ENCODE measurements at regions not wholly inside any gene's neighbourhood (a gene's known extent, or its start where the extent isn't known, plus 50 kb on each side); places are given as distances from the start of the nearest gene placed in this dataset.

- intact Hi-C loops (cut with DNase I), result no loop called here
- H3K9me3 ChIP-seq, result no peaks in the 10 kb centered on the region
- no peaks in the 10 kb centered on the region for H3K36me3 ChIP-seq
- no peak overlapping the region for H3K4me3 ChIP-seq
- no peak overlapping the region for H3K27ac ChIP-seq
- TF ChIP-seq CTCF (IDR thresholded peaks at IDR 0.05), result no peak
- H3K4me1 ChIP-seq, result no peaks in the 10 kb centered on the region
- no peak for ATAC-seq
- no peak for DNase-seq
- no peaks in the 10 kb centered on the region for H3K27me3 ChIP-seq
Measured at GRCh38 chr1:104929280-104929679, 1179.6 kb downstream of the AMY1C start.

GRCh38 chr1:104932030-104932915 is 1182.6 kb downstream of the AMY1C start:
- no peaks in the 10 kb centered on the region for H3K36me3 ChIP-seq
- no peaks in the 10 kb centered on the region for H3K9me3 ChIP-seq
- no peak for TF ChIP-seq CTCF (IDR thresholded peaks at IDR 0.05)
- no peaks in the 10 kb centered on the region for H3K27me3 ChIP-seq
- no peaks in the 10 kb centered on the region for H3K4me1 ChIP-seq
- DNase-seq, result no peak
- intact Hi-C loops (cut with DNase I), result no loop called here
- no peak overlapping the region for H3K27ac ChIP-seq
- peak; percentile 44 for ATAC-seq
- H3K4me3 ChIP-seq, result no peak overlapping the region

- H3K27me3 ChIP-seq, result no peaks in the 10 kb centered on the region
- ATAC-seq (no peak), DNase-seq (no peak)
- no peak for TF ChIP-seq CTCF (IDR thresholded peaks at IDR 0.05)
- no peak overlapping the region for H3K4me3 ChIP-seq
- no peak overlapping the region for H3K27ac ChIP-seq
- intact Hi-C loops (cut with DNase I), result no loop called here
- no peaks in the 10 kb centered on the region for H3K36me3 ChIP-seq
- H3K4me1 ChIP-seq, result no peaks in the 10 kb centered on the region
- H3K9me3 ChIP-seq, result no peaks in the 10 kb centered on the region
Measured at GRCh38 chr1:104932949-104933679, 1183.4 kb downstream of the AMY1C start.

GRCh38 chr1:104933846-104934245 is 1184.1 kb downstream of the AMY1C start:
- TF ChIP-seq CTCF (IDR thresholded peaks at IDR 0.05), result no peak
- H3K4me3 ChIP-seq, result no peak overlapping the region
- DNase-seq (no peak), ATAC-seq (peak; percentile 15)
- H3K27me3 ChIP-seq, result no peaks in the 10 kb centered on the region
- no peak overlapping the region for H3K27ac ChIP-seq
- no peaks in the 10 kb centered on the region for H3K36me3 ChIP-seq
- H3K9me3 ChIP-seq, result no peaks in the 10 kb centered on the region
- H3K4me1 ChIP-seq, result no peaks in the 10 kb centered on the region
- intact Hi-C loops (cut with DNase I), result no loop called here

- no peak for ATAC-seq
- Histone ChIP-seq H3K36me3 (no peaks in the 10 kb centered on the region), H3K9me3 (no peaks in the 10 kb centered on the region), H3K27me3 (no peaks in the 10 kb centered on the region), H3K4me1 (no peaks in the 10 kb centered on the region), H3K27ac (no peak overlapping the region), H3K4me3 (no peak overlapping the region)
- intact Hi-C loops (cut with DNase I), result no loop called here
- DNase-seq, result no peak
- no peak for TF ChIP-seq CTCF (IDR thresholded peaks at IDR 0.05)
Measured at GRCh38 chr1:104945406-104945805, 1195.7 kb downstream of the AMY1C start.

Data from upper lobe of right lung (tissue), 1 donor.